Non-pigmented ciliary epithelial cell (primary cell): ENCODE measurements at regions not wholly inside any gene's neighbourhood (a gene's known extent, or its start where the extent isn't known, plus 50 kb on each side); places are given as distances from the start of the nearest gene placed in this dataset.
"Not testable (repeated sequence)": the region's sequence is repeated elsewhere in the genome, so short reads cannot be mapped to it uniquely, and the experiment has no call there.

Experiments
- DNase-seq: peaks from one replicate; pipeline ENCODE4 v3.0.0-alpha.2; 2010; ENCODE audit warnings: low read depth

DNA sequence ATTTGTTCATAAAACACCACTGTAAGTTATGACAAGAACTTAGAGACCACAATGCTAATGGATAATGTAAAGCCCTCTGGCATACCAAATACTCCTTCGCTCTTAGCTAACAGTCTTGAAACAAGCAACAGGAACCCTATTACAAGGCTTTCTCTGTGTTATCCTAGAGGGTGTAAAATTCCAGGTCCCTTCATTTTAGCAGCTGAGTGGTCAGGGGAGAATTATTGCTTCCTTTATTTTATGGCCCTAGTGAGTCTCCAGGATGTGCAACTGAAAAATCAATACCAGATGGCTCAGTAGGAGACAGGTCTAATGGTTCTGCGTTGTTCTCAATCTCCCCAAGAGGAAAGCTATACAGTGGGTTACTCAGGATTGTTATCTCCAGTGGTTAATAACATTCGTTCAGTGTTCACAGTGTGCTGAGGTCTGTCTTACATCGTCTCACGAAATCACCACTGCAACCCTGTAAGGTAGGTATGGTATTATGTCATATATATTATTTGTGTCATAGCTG, 172.7 kb upstream of the CNOT2 start:
- DNase-seq = no peak

DNA sequence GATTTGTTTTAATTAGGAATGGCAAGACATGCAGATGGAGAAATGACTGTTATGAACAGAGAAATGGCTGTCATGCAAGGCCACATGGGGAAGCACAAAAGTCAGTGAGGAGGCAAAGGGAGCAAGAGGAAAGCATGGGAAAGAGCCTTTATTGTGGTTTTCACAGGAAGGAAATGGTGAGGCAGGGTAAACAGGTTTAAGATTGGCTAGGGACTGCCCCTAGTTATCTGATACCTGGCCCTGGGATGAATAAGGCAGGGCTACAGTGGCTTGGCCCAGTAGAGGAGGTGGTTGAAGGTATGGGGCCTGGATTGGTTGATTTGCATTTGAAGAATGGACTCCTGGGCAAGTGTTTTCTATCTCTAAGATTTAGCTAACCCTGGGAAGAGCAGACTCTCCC, 168.7 kb upstream of the CNOT2 start:
- no peak for DNase-seq

DNA sequence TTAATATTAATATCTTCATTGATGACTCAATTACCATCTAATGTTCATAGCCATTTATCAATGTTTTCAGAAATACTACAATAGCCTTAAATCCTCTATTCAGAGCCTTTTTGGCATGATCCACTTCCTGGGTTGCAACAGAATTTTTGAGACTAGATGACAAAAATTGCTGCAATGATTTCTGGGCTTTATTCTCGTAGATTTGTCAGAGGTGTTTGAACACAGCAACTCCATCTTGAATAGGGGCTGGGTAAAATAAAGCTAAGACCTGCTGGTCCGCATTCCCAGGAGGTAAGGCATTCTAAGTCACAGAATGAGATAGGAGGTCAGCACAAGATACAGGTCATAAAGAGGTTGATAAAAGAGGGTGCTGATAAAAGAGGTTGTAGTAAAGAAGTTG, 165.8 kb upstream of the CNOT2 start:
- no peak for DNase-seq

DNA sequence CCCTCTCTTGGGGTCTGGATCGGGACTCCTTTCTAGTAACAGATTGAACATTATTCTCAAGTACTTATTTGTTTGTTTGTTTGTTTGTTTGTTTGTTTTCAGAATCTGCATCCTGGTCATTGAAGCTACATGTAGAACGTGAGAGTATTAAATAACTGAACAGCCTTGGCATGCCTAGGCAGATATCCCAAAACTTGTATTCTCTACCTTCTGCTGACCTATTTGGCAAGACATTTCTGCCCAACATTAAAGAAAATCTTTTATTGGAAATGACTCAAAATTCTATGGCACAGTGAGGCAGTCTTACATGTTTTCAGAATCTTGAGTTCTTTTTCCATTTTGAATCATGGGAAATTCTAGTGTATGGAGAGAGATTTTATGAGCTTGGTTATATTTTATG, 165.1 kb upstream of the CNOT2 start:
- no peak for DNase-seq

DNA sequence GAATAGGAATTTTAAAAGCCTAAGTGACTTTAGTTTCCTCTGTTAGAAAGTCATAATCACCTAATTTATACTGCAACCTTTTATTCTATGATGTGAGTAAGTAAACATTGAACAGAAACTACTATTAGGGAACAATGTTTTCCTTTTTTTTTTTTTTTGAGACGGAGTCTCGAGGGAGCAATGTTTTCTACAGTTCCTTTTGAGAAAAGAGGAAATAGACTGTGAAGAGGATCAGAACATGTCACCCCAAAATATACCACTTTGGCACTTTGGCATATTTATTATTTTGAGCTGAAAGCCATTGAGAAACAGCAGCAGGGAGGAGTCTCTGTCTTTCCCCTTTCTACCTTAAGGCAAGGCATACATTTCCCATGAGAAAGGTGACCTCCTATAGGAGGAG, 162.7 kb upstream of the CNOT2 start:
- no peak for DNase-seq

DNA sequence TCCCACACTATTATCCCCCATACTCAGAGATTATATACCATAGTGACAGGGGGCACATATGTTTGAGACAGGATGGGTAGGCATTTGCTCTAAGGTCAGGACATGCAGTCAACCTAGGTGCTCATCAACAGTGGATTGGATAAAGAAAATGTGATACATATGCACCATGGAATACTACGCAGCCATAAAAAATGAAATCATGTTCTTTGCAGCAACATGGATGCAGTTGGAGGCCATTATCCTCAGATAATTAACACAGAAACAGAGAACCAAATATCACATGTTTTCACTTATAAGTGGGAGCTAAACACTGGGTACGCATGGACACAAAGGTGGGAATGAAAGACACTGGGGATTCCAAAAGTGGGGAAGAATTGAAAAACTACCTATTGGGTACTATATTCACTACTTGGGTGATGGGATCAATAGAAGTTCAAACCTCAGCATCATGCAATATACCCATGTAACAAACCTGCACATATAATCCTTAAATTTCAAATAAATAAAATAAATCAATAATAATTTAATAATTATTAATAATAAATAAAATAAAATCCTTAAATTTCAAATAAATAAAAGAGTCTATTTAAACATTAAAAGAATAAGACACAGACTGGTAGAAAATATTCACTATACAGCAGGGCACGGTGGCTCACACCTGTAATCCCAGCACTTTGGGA, 160.1 kb upstream of the CNOT2 start:
- DNase-seq = no peak

DNA sequence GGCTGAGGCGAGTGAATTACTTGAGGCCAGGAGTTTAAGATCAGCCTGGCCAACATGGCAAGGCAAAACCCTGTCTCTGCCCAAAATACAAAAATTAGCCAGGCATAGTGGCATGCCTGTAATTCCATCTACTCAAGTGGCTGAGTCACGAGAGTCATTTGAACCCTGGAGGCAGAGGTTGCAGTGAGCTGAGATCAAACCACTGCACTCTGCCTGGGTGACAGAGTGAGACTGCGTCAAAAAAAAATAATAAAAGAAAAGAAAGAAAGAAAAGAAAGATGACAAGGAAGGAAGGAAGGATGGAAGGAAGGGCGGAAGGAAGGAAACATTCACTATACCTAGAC, 159.6 kb upstream of the CNOT2 start:
- no peak for DNase-seq

DNA sequence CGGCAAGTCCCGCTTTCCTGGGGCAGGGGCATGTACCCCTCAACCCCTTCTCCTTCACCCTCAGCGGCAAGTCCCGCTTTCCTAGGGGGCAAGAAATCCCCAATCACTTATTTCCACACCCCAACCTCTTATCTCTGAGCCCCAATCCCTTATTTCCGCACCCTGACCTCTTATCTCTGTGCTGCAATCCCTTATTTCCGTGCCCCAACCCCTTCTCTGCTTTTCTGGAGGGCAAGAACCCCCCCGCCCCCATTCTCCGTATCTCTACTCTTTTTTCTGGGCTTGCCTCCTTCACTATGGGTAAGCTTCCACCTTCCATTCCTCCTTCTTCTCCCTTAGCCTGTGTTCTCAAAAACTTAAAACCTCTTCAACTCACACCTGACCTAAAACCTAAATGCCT, 156.9 kb upstream of the CNOT2 start:
- DNase-seq = not testable (repeated sequence)

DNA sequence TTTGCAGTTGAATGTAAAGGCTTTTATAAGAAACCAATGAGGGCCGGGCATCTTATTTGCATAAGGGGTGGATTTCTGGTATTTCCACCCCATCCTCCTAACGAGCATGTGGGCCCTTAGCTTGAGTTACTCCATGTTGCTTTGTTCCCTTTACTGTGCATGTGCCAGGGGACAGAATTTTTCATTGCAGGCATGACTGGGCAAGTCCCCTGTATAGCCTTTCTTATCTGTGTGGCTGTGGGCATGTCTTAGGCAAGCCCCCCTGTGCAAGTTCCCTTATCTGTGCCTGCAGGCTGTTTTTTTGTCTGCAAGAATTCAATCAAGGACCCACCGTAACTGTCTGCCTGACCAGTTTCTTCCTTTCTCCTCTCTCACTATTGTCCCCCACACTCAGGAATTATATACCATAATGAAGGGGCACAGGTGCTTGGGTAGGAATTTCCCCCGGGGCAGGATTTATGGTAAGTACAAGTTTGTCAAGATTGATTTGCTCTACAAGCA, 152.2 kb upstream of the CNOT2 start:
- DNase-seq = no peak

DNA sequence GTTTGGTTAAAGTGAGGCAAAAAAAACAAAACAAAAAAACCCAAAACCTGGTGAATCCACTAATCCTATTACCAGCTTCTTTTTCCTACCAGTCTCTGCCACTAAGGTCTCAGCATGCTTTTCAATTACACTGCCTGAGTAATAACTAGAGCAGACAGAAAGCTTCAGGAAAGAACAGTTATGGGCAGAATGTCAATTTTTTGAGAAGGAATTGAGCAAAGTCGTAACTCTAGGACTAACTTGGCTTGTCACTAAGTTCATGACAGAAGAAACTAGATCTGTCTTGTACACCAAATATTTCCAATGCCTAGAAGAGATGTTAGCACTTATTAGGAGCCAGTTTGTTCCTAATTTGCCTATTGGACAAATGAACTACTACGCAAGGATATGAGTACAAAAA, 148.8 kb upstream of the CNOT2 start:
- DNase-seq = no peak

DNA sequence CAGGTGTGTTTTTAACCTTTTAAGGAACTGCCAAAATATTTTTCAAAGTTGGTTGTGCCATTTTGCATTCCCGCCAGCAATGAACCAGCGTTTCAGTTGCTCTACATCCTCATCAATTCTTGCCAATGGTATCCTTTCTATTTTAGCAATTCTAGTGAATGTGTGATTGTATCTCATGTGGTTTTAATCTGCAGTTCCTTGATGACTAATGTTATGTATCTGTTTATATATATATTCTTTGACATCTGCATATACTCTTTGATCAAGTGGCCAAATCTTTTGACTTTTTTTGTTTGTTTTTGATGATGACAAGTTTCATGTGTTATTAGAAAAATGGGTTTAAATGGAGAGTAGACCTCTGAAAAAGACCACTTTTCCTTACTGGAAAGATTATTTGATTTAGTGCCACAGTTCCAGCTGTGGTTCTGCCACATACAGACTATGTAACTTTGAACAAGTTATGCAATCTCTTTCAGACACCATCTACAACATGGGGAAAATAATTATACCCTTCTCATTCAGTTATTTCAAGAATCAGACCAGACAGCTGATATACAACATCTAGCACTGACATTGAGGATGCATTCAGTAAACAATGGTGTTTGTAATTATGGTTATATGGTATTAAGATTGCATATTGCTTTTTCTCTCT, 146.3 kb upstream of the CNOT2 start:
- DNase-seq = no peak

DNA sequence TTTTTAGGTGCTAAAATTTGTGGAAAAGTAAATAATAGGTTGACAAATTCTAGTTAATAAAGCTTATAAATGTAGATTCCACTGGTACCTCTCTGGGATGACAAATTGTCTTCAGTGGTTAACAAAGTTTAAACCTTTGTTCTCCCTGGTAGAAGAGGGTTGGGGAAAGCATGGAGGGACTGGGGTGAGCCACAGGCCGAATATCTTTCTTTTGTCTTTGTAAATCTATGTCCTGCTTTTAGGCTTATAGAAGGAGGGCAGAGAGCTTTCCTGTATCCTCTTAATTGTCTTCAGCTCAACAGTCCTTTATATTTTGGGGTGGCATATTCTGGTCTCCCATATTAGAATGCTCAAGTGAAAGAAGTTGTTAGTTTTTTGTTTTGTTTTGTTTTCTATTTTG, 142.2 kb upstream of the CNOT2 start:
- no peak for DNase-seq

DNA sequence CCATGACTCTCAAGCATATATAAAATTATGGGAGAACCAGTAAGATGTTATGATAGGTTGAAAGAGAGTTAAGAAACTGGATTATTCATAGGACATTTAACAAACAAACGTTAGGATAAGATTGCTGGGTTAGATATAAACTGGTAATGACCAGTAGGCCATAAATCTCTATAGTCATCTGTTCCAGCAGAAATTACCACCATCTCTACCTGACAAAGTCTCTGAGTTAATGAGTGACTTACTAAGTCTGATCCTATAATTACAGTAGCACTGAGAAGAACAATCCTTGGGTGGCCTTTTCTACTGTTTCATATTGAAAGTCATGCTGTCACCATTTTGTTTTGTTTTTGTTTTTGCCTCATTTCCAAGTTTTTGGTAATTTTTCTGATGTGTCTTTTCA, 136.9 kb upstream of the CNOT2 start:
- no peak for DNase-seq

DNA sequence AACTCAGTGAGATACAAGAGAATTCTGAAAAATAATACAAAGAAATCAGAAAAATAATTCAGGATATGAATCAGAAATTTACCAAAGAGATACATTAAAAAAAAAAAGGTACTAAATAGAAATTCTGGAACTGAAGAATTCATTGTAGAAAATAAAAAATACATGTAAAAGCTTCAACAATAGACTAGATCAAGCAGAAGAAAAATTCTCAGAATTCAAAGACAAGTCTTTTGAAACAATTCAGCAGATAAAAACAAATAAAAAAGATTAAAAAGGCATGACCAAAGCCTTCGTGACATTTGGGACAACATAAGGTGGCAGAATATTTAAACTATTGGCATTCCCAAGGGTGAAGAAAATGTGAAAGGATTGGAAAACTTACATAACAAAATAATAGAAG, 133.1 kb upstream of the CNOT2 start:
- no peak for DNase-seq

DNA sequence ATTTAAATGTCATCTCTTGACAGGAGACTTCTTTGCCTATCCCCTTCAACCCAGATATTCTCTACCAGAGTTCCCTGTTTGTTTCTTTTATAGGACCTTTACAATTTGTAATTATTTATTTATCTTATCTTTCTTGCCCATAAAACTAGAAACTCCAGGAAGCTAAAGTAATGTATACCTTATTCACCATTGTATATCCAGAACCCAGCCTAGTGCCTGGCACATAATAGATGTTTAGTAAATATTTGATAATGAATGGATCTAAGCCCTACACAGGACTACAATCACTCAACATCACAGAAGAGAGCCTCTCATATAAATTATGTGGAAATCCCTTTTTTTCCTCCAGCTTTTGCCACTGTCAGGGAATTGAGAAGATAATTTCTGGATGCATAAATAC, 125.6 kb upstream of the CNOT2 start:
- no peak for DNase-seq

DNA sequence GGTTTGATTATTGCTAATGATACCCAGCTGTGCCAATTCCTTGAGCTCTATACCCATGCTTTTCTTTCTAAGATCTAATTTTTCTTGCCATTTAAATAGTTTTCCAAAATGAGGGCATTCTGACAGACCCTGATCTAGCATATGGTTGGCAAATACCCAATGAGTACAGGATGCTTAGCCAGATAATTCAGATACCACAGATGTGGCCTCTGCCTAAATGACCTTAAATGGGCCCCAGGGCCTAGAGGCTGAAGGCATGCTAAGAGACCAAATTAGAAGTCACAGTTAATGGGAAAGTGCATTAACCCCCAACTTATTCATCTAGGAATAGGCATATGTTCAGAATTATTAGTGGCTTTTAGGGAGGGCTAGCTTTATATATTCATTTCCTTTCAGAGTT, 122.3 kb upstream of the CNOT2 start:
- DNase-seq = no peak

DNA sequence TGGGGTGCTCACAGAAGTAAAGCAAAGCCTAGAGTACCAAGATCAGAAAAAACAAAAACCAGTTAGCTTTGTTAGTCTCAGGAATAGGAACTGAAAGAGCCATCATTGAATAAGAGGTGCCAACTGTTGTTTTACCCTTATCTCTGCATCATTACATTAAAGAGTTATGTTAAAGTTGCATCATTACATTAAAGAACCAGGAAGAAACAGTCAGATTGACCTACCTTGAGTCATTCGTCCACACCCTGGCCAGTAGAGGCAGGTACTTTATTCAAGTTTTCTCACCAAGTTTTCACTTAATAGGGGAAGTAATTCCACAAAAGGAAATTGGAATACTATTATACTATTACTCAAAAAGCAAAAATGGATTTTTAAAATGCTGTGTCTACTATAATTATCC, 121.7 kb upstream of the CNOT2 start:
- DNase-seq = no peak

DNA sequence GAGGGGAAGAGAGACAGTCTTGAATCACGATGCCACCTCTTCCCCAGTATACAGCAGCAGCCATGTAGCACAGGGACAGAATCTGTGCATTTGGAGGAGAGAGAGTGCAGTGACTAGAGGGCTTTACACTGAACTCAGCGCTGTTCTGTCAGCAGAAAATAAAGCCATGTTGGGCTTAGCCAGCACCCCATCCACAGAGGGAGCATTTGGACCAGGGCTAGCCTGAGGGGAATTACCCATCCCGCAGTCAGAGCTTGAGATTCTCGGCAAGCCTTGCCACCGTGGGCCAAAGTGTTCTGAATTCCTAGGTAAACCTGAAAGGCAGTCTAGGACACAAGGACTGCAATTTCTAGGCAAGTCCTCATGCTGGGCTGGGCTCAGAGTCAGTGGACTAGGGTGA, 120.4 kb upstream of the CNOT2 start:
- DNase-seq = no peak

DNA sequence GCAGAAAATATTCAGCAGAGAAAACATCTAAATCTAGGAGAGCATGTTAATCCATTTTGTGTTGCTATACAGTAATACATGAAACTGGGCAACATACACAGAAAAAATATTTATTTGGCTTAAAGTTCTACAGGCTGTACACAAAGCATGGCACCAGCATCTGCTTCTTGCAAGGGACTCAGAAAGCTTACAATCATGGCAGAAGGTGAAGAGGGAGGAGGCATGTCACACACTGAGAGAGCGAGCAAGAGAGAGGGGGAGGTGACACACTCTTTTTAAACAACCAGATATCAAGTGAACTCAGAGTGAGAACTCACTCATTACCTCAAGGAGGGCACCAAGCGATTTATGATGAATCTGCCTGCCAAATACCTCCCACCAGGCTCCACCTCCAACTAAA, 94.2 kb upstream of the CNOT2 start:
- DNase-seq = no peak

DNA sequence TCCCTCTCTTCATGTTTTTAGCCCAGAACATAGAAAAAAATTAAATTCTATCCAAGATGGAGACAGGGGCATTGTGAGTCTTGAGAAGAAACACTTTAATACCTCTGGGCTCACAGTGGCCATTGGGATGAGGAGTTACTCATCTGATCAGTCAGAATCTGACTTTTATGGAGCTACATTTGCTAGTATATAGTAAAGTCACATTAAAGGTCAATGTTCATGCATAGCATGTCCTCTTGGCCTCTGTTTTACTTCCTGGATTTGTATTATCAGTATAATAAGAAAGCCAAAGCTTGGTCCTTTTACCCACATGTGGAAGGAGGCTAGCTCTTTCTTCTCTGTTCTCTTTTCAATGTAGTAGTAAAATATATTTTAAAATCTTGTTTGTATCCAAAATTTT, 93.6 kb upstream of the CNOT2 start:
- DNase-seq = no peak

DNA sequence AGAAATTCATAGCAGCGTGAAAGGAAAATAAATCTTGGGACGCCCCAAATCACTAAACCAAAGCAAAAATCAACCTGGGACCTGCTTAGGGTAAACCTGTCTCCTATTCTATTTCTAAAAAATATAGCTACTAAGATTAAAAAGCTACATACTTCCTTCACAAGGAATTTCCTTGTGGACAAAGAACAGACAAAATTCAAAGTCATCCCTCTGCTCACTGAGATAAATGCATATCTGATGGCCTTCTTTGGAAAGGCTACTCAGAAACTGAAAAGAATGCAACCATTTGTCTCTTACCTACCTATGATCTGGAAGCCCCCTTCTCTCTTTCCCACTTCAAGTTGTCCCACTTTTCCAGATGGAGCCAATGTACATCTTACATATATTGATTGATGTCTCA, 93.0 kb upstream of the CNOT2 start:
- no peak for DNase-seq

DNA sequence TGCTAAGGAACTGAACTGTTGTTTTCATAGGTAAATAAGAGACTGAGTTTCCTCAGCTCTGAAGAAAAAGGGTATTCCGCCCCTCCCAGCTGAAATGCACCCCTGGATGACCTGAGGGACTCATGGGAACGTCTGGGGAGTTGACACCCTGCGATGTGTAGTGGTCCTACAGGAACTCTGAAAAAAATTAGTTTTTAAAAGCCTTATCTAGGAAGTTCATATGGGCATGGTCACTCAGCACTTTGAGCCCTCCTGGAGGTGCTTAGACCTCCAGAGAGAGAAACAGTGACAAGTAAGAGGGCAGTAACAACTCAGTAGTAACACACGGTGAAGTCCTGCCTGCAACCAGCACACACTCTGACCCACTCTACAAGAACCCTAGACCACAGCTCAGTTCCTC, 91.2 kb upstream of the CNOT2 start:
- no peak for DNase-seq

DNA sequence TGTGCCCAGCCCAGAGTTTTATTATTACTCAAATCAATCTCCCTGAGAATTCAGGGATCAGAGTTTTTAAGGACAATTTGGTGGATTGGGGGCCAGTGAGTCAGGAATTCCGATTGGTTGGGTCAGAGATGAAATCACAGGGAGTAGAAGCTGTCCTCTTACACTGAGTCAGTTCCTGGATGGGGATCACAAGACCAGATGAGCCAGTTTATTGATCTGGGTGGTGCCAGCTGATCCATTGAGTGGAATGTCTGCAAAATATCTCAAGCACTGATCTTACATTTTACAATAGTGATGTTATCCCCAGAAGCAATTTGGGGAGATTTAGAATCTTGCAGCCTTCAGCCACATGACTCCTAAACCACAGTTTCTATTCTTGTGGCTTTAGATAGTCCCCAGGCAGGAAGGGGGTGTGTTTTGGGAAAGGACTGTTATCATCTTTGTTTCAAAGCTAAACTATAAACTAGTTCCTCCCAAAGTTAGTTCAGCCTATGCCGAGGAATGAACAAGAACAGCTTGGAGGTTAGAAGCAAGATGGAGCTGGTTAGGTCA, 89.1 kb upstream of the CNOT2 start:
- DNase-seq = no peak
